IPS DF 4.7 (cell line): ENCODE measurements at regions not wholly inside any gene's neighbourhood (a gene's known extent, or its start where the extent isn't known, plus 50 kb on each side); places are given as distances from the start of the nearest gene placed in this dataset.
"Not testable (repeated sequence)": the region's sequence is repeated elsewhere in the genome, so short reads cannot be mapped to it uniquely, and the experiment has no call there.

Experiments used
- DNase-seq: peaks from one replicate; pipeline ENCODE4 v3.0.0-alpha.2; 2013; ENCODE audit warnings: low spot score; ENCODE audit errors: extremely low read depth

DNA sequence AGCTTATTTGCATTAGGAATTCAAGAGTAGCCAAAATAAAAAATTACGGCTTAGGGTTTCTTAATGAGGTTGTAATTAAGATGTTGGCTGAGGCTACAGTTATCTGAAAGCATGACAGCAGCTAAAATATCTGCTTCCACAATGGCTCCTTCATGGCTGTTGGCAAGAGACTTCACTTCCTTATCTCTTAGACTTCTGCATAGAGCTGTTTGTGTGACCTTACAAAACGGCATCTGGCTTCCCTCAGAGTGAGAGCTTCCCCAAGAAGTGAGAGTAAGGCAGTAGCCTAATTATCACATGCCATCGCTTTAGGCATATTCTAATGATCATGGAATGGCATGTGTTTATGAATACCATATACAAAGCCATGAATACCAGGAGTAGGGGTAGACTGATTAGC is 57.6 kb downstream of the CCDC59 start:
- DNase-seq, result no peak

DNA sequence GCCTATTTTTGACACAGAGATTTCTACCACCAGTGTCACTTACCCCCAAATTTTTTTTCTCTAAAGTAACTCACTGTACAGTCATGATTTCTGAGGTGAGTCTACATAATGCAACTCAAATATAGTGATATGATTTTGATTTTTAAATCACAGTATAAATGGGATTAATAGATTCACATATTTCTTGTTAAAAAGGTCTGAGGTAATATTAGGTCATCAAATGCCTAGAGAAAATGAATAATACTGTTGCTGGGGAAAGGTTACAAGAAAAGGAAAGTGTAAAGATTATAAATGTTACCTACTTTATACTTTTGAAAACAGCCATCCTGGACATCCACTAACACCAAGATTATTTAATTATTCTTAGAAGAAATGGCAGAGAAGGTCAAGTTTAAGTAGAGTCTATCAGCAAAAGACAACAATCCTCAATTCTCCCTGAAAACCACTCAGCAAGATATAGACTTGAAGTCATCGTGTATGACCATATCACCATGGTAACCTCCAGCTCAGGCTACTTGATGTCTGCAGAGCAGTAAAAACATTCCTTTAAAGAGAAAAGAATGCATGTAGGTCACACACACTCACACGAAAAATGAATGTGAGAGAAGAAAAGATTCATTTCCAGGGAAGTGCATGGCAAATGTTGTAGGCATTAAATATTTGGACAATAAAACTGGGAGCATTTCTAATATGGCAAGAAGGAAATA is 58.7 kb downstream of the CCDC59 start:
- DNase-seq, result peak; percentile 3

- DNase-seq, result no peak
Observed at GRCh38 chr12:82290415-82290814, 67.8 kb downstream of the CCDC59 start.

GRCh38 chr12:82281335-82281734 is 76.9 kb downstream of the CCDC59 start:
- DNase-seq, result not testable (repeated sequence)

GRCh38 chr12:82279536-82280058 is 78.6 kb downstream of the CCDC59 start:
- no peak for DNase-seq

DNA sequence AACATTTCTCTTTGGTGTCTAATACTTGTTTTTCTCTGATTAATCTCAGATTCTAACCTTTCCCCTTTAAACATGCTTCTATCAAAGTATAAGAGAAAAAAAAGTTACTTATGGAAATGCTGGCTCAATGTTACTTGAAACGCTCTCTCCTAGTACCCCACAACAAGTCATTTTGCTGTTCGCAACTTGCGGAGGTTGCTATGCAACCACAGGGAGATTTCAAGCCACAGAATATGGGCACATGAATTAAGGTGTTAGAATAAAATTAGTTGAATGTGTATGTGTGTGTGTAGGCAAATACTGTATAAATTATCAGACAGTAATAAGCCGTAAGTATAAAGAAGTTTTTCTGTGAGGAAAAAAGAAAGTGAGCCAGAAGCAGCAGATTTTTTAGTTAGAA is 80.6 kb downstream of the CCDC59 start:
- DNase-seq, result no peak

GRCh38 chr12:82242729-82243128 is 115.5 kb downstream of the CCDC59 start:
- no peak for DNase-seq

DNA sequence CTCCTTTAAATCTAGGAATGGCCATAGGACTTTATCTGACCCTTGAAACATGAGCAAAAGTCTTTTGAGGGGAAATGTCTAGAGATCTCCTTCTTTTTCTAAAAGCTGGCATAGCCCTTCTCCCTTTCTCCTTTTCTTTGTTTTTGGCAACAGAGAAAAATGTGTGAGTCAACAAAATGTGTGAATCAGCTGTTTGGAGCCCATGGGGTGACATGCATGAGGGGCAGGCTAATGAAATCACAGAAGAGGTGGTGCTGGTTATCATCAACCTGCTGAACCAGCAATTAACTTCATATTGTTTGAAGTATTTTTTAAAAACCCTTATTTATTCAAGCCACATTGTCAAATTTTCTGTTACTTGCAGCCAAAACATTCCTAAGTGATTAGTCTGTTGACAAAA is 132.3 kb downstream of the CCDC59 start:
- DNase-seq, result no peak

DNA sequence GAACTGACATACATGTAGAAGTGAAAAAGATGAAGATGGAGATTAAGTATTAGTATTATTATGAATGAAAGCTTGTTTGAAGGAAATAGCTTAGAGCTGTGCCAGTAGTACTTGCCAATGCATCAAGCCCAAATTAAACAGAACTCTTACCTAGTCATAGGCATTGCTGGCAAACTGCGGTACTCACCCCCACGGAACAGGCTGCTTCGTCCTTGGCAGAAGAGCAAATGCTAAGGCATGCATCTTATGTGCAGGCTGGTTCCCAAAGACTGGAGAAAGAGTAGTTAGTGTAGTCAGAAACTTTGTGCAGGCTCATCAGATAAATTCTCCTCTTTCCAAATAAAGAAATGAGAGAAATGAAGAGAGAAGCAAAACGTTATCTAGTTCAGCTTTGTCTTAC is 134.8 kb downstream of the CCDC59 start:
- DNase-seq, result no peak

DNA sequence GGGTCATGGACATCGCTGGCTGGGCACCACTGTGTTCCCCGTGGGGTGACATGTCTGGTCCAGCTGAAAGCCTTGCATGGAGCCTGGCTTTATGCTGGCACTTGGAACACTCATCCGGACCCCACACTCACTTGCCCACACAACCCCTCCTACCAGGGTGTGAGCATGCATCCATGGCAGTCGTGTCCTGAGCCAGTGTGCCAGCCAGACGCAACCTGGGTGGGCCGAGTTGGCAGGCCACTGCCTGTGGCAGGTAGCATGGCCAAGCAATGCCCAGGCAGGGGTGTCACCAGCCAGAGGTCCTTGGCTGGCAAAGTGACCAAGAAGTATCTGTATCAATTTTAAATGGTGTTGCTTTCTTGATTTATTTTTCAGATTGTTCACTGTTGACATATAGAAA is 141.7 kb downstream of the CCDC59 start:
- no peak for DNase-seq

GRCh38 chr12:82213761-82214160 is 144.4 kb downstream of the CCDC59 start:
- no peak for DNase-seq

DNA sequence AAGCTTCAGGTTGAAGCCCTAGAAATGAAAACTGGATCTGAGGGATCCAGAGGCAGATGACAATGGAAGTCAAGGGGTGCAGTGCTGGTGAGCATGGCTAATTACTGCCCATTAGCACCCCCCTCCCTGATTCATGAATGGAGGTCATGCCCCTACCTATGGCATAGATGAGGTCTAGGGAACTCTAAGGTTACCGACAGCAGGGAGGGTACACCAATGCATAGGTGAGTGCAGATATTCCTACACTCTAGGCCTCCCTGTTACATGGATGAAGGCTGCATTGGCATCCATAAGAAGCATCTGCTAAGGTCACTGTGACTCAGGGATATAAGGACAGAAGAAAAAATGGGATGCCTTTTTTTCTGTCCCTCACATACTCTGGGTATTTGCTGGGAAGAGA is 147.3 kb downstream of the CCDC59 start:
- DNase-seq, result no peak

DNA sequence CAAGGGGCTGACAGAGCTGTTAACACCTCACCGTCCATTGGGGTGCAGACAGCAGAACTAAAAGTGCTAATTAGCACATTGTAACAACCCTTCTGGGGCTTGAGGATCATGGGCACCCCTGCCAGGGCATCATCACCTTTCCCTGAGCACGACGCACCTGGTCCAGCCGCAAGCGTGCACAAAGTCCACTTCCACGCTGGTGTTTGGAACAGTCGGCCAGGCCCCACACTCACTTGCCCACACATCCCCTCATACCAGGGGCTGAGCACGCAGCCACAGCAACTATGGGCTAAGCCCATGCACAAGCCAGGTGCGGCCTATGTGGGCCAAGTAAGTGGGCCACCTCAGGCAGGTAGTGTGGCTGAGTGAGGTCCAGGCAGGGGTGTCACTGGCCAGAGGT is 148.7 kb downstream of the CCDC59 start:
- no peak for DNase-seq

GRCh38 chr12:82207556-82207955 is 150.6 kb downstream of the CCDC59 start:
- no peak for DNase-seq

DNA sequence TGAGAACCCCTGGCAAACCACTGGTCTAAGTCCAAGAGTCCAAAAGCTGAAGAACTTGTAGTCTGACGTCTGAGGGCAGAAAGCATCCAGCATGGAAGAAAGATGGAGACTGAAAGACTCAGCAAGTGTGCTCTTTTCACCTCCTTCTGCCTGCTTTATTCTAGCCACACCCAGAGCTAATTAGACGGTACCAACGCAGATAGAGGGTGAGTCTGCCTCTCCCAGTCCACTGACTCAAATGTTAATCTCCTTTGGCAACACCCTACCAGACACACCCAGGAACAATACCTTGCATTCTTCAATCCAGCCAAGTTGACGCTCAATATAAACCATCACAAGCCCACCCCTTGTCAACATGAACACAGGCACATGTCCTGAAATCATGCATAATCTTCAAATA is 155.1 kb downstream of the CCDC59 start:
- no peak for DNase-seq

GRCh38 chr12:82187595-82187994 is 170.6 kb downstream of the CCDC59 start:
- DNase-seq, result no peak

DNA sequence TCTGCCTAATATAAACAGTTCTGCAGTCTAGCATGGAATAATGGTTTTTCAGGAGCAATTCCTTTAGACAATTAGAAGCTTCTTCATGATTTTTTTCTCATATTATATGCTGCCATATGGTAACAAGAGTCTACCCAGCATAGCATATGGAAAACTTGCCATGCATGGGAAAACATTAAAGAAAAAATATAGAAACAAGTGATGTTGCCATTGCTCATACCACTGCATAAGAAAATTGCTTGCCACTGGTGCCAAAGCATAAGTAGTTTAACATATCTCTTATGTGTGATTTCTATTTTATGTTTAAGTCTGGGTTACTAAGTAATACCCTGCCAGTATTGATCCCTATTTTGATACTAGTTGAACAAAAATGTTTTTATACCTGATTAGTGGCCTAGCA is 171.2 kb downstream of the CCDC59 start:
- DNase-seq, result no peak

DNA sequence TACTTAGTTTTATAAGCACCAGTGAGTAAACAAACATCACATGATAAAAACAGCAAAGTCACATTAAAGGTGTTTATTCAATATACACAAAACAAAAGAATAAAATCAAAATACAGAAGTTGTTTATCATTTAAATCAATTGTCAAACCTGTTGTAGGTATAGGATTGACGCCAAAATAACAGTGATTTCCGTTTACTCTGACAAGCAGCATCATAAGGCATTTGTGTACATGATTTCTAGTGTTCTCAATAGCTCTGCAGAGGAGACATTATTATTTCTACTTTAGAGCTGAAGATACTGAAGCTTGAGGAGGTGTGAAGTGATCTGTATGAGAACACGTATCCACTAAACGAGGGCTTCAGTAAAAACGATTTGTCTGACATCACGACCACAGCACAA is 171.9 kb downstream of the CCDC59 start:
- DNase-seq, result no peak

DNA sequence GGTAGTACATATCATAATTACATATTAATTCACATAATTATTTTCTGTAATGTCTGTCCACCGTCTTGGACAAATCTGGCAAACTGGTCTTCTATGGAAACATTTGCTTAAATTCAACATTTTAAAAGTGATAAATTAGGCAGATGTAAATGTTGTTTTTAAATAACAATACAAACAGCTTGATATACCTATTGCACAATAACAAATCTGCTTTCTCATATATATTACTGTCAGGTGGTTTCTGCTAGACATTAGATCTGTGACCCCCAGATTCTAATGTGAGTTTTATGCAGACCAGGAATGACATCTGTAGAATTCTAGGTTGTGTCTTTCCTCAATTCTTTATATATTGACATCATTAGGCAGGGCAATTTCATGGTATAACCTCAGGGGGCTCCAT is 173.3 kb downstream of the CCDC59 start:
- DNase-seq, result no peak

- no peak for DNase-seq
Observed at GRCh38 chr12:82182601-82183190, 175.5 kb downstream of the CCDC59 start.

- DNase-seq, result no peak
Observed at GRCh38 chr12:82176761-82177490, 181.3 kb downstream of the CCDC59 start.

- DNase-seq, result no peak
Observed at GRCh38 chr12:82176026-82176425, 182.2 kb downstream of the CCDC59 start.

DNA sequence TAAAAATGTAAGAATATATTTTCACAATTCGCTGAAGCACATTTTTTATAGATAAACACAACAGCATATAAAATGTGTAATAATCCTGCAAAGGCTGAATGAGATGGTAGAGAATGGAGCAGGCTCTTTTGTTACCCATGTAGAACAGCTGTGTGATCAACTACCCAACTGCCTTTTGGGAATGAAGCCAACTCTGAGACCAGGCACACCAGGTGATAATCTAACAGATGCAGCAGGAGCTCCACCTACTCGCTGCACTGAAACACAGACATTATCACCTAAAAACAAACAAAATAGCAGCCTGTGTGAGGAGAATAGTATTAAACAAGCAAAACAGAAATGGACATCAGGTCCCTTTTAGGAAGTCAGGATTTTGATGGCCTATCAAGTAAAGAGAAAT is 183.3 kb downstream of the CCDC59 start:
- DNase-seq, result no peak
